ENCODE measurements at regions not wholly inside any gene's neighbourhood (a gene's known extent, or its start where the extent isn't known, plus 50 kb on each side); places are given as distances from the start of the nearest gene placed in this dataset.

DNA sequence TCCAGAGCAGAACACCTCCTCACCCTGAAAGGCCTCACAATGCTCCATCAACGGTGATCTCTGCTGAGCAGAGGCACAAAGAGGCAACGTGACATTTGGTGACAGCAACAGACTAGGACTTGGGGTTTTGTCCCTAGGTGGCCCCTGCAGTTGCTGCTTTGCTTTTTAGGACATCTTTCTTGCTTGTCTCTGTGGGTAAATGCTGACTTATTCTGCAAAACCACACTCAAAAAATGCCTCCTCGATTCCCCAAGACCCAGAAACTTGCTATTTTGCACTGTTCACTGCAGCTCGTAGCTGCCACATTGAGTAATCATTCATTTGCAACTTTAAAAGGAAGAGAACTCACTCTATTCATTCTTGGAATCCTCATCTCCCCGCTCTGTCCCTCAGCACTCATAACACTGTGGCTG is 209.9 kb downstream of the LY86 start:
- DNase-seq = no peak
- Histone ChIP-seq H3K27me3 (ENCODE audit: low read depth) (no peaks in the 10 kb centered on the region), H3K36me3 (no peaks in the 10 kb centered on the region), H3K4me1 (no peaks in the 10 kb centered on the region), H3K9me3 (replicated peaks) (no peaks in the 10 kb centered on the region), H3K4me3 (no peak overlapping the region), H3K27ac (replicated peaks) (no peak overlapping the region)
- intact Hi-C loops (cut with micrococcal nuclease) = no loop called here
- no peak for TF ChIP-seq CTCF (IDR thresholded peaks at IDR 0.05; ENCODE audit: borderline replicate concordance)

GRCh38 chr6:6801005-6801335 is 212.4 kb downstream of the LY86 start:
- Histone ChIP-seq H3K4me3 (no peak overlapping the region), H3K4me1 (no peaks in the 10 kb centered on the region), H3K27ac (replicated peaks) (no peak overlapping the region), H3K27me3 (ENCODE audit: low read depth) (no peaks in the 10 kb centered on the region), H3K9me3 (replicated peaks) (no peaks in the 10 kb centered on the region), H3K36me3 (no peaks in the 10 kb centered on the region)
- DNase-seq = no peak
- intact Hi-C loops (cut with micrococcal nuclease) = no loop called here
- TF ChIP-seq CTCF (IDR thresholded peaks at IDR 0.05; ENCODE audit: borderline replicate concordance) = no peak

DNA sequence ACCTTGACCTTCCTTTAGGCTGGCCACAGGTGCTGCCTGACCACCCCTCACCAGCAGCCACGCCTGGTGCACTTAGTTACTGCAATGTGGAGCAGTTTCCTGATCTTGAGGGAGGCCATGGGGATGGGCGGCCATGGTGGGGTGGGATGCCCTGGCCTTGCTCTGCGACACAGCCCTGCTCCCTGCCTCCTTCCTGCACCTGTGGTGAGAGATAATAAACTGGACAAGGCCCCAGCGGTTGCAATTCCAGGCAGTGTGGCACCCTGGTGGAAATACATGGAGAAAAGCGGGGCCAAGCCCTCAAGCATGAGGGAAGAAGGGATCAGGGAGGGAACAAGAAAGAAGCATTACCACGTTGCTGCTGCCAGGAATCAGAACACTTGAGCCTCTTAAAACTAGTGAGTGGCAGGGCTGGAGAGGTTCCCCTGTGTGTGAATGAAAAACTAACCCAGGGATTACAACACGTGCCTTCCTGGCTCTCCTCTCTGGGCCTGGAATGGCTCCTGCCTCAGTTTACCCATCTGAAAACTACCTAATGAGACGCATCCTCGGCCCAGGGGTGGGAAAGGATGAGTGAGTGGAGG is 213.2 kb downstream of the LY86 start:
- H3K9me3 ChIP-seq (replicated peaks) = no peaks in the 10 kb centered on the region
- no peak for DNase-seq
- peaks cover 5% of the 10 kb centered on the region for H3K4me1 ChIP-seq
- H3K4me3 ChIP-seq = no peak overlapping the region
- no peaks in the 10 kb centered on the region for H3K27me3 ChIP-seq (ENCODE audit: low read depth)
- intact Hi-C loops (cut with micrococcal nuclease) = no loop called here
- TF ChIP-seq CTCF (IDR thresholded peaks at IDR 0.05; ENCODE audit: borderline replicate concordance) = no peak
- no peak overlapping the region for H3K27ac ChIP-seq (replicated peaks)
- no peaks in the 10 kb centered on the region for H3K36me3 ChIP-seq

GRCh38 chr6:6803180-6803977 is 214.9 kb downstream of the LY86 start:
- no peak for DNase-seq

More at GRCh38 chr6:6803180-6803977, 214.9 kb downstream of the LY86 start:
- Histone ChIP-seq H3K4me1 (peaks cover 20% of the 10 kb centered on the region), H3K4me3 (no peak overlapping the region), H3K27ac (replicated peaks) (no peak overlapping the region), H3K36me3 (no peaks in the 10 kb centered on the region), H3K9me3 (replicated peaks) (no peaks in the 10 kb centered on the region), H3K27me3 (ENCODE audit: low read depth) (no peaks in the 10 kb centered on the region)
- intact Hi-C loops (cut with micrococcal nuclease) = no loop called here
- TF ChIP-seq CTCF (IDR thresholded peaks at IDR 0.05; ENCODE audit: borderline replicate concordance) = no peak

Measured in left ventricle myocardium inferior (tissue), 1 donor.